Prostate gland (tissue), 2 donors: ENCODE measurements at regions not wholly inside any gene's neighbourhood (a gene's known extent, or its start where the extent isn't known, plus 50 kb on each side); places are given as distances from the start of the nearest gene placed in this dataset.

Source experiments
- CTCF ChIP-seq, 4 experiments: fragments of 200-600 bp in 2 of 4; fragments of 450-650 bp in 2 of 4; sonication (generic) in 2 of 4; IDR thresholded peaks; 1 replicate in 3 of 4; 2 replicates in 1 of 4; pipeline ENCODE4 v1.5.1; 2016 to 2019; ENCODE audit warnings: antibody characterized with exemption in 4 of 4, mild to moderate bottlenecking in 2 of 4, moderate library complexity in 2 of 4
- POLR2A ChIP-seq: fragments of 450-650 bp; IDR thresholded peaks from one replicate; pipeline ENCODE4 v1.6.1; 2016; ENCODE audit warnings: antibody characterized with exemption, mild to moderate bottlenecking
- POLR2AphosphoS5 ChIP-seq: sonication (generic); formaldehyde crosslinking; IDR thresholded peaks from one replicate; pipeline ENCODE4 v1.6.1; 2017; ENCODE audit warnings: antibody characterized with exemption

GRCh38 chr4:123599061-123599919 lies 202.7 kb downstream of the SPRY1 start:
- TF ChIP-seq POLR2AphosphoS5 (no peak), CTCF (IDR thresholded peaks at IDR 0.05) (no peak), POLR2A (no peak)
